Dedifferentiated amniotic fluid mesenchymal stem cell (primary cell): ENCODE measurements at regions not wholly inside any gene's neighbourhood (a gene's known extent, or its start where the extent isn't known, plus 50 kb on each side); places are given as distances from the start of the nearest gene placed in this dataset.

Experiments
- DNase-seq: peaks from one replicate; pipeline ENCODE4 v3.0.0-alpha.2; 2016; ENCODE audit errors: extremely low spot score

DNA sequence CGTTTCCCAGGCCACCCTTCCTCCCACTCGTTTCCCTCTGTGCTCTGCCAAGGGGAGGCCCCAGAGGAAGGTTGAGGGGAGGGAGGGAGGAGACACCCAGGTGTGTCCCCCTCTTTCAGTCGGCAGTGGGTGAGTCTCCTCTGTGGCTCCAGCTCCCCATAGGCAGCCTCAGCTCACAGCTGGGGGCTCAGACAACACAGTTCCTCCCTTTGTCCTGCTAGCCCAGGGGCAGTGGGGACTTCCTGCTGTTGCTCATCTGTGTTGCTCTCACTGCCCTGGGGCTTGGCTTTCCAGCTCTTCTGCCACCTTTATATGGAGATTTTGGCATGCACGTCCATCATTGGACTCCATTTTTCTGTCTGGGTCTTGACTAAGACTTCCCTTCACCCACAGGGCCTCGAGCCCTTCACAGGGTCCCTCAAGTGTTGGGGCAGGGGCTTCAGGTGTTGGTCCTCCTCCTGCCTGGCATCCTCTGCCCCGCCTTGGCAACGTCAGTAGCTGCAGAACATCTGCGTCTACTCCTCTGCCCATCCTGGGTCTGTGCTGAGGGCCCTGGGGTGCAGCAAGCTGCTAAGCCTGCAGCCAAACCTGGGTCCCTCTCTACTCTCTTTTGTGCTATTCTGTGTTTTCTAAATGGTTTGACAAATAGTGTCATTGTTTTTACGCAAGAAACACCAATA is 190.6 kb upstream of the PMEPA1 start:
- no peak for DNase-seq

GRCh38 chr20:57899554-57899953 is 189.7 kb upstream of the PMEPA1 start:
- no peak for DNase-seq

DNA sequence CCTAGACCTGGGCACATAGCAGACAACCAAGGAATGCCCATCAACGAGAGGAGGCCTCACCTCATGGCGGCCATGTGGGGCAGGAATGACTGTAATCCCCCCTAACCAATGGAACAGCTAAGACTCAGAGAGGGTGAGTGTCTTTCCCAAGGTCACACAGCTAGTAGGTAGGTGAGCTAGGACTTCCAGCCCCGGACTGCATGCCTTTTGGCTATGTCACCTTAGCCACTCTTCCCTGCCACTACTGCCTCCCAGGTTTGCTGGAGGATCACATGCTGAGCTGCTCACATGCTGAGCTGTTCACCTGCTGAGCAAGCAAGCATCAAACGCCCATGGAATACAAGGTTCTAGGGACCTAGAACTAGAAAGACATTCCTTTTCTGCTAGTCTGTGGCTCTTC is 188.5 kb upstream of the PMEPA1 start:
- DNase-seq, result no peak

DNA sequence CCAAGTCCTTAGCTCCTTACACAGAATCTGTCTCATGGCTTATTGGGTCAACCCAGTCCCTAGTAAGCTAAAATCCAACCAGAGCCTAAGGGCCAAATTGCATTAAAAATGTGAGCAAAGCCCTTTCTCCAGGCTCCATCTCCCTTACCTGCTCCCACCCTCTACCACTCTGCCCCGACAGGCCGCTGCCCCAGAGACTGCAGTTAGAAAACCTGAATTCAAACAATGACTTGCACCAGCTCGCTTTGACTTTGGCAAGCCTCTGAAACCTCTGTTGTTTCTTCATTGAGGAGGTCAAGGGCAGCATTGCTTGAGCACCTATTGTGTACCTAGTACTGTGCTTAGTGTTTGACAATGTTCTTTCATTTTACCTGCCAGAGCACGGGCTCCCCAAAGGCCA is 188.1 kb upstream of the PMEPA1 start:
- no peak for DNase-seq

- DNase-seq, result no peak
Measured at GRCh38 chr20:57897156-57897874, 187.5 kb upstream of the PMEPA1 start.

GRCh38 chr20:57896563-57896962 is 186.7 kb upstream of the PMEPA1 start:
- DNase-seq, result no peak

GRCh38 chr20:57896017-57896416 is 186.2 kb upstream of the PMEPA1 start:
- no peak for DNase-seq

GRCh38 chr20:57895161-57895855 is 185.5 kb upstream of the PMEPA1 start:
- no peak for DNase-seq

DNA sequence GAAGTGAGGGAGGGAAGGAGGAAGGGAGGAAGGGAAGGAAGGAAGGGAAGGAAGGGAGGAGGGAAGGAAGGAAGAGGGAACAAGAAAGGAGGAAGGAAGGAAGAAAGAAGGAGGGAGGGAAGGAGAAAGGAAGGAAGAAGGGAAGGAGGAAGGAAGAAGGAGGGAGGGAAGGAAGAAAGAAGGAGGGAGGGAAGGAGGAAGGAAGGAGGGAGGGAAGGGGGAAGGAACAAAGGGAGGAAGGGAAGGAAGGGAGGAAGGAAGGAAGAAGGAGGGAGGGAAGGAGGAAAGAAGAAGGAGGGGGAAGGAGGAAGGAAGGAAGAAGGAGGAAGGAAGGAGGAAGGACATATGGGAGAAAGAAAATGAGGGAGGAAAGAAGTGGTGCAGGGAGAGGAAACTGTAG is 184.7 kb upstream of the PMEPA1 start:
- DNase-seq, result no peak

DNA sequence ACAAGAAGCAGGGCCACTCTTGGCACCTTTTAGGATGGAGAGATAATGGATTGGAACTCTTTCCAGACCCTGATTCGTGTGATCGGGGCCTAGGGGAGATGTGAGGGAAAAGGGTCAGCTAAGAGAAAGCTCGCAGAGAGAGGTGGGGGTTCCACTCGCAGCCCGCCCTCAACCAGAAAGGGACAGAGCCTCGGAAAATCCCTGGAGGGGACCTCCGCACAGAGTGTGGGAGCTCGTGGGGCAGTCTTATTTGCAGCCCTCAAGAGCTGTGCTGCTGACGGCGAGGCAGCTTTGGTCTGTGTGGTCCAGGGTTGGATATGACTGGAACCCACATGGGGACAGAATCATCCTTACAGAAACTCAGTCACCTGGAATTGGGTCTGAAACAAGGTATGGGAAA is 184.3 kb upstream of the PMEPA1 start:
- DNase-seq, result no peak

GRCh38 chr20:57893366-57893999 is 183.7 kb upstream of the PMEPA1 start:
- DNase-seq, result no peak

- DNase-seq, result no peak
Measured at GRCh38 chr20:57892471-57892870, 182.7 kb upstream of the PMEPA1 start.

- no peak for DNase-seq
Measured at GRCh38 chr20:57891014-57891413, 181.2 kb upstream of the PMEPA1 start.

- no peak for DNase-seq
Measured at GRCh38 chr20:57890202-57890800, 180.5 kb upstream of the PMEPA1 start.

DNA sequence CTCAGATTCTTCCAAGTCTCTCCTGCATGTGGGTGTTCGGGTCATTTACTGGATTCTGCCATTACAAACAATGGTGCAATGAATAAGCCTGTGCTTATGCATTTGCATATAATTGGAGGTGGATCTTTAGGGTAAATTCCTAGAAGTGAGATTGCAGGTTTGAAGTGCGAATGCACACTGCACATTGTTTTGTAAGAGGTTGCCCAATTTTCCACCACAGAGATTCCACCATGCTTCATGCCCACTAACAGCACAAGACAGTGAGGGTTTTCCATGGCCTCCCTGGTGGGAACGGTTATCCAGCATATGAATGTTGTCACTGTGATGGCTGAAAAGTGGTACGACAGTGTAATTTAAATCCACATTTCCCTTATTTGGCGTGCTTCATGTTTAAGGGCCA is 178.8 kb upstream of the PMEPA1 start:
- DNase-seq, result no peak

GRCh38 chr20:57884956-57885355 is 175.1 kb upstream of the PMEPA1 start:
- DNase-seq, result no peak

DNA sequence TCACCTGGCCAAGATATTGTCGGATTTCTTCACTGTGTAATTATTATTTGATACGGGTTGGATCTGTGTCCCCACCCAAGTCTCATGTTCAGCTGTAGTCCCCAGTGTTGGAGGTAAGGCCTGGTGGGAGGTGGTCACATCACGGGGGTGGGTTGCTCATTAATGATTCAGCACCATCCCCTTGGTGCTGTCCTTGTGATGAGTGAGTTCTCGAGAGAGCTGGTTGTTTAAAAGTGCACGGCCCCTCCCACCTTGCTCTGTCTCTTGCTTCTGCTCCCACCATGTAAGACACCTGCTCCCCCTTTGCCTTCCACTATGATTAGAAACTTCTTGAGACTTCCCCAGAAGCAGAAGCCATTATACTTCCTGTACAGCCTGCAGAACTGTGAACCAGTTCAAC is 173.9 kb upstream of the PMEPA1 start:
- no peak for DNase-seq

DNA sequence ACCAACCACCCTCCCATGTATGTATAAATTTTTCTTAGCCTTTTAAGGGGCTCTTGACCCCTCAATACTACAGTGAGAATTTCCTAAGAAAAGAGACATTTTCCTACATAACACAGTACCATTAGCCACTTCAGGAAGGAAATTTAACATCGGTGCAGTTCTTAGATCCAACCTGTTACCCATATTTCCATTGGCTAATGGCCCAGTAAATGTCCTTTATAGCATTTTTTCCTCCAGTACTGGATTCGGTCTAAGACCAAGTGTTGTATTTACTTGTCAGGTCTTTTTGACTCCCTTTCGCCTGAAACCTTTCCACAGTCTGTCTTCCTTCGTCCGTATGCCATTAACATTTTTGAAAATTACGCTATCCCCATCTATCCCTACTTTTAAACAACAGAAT is 173.4 kb upstream of the PMEPA1 start:
- DNase-seq, result no peak

DNA sequence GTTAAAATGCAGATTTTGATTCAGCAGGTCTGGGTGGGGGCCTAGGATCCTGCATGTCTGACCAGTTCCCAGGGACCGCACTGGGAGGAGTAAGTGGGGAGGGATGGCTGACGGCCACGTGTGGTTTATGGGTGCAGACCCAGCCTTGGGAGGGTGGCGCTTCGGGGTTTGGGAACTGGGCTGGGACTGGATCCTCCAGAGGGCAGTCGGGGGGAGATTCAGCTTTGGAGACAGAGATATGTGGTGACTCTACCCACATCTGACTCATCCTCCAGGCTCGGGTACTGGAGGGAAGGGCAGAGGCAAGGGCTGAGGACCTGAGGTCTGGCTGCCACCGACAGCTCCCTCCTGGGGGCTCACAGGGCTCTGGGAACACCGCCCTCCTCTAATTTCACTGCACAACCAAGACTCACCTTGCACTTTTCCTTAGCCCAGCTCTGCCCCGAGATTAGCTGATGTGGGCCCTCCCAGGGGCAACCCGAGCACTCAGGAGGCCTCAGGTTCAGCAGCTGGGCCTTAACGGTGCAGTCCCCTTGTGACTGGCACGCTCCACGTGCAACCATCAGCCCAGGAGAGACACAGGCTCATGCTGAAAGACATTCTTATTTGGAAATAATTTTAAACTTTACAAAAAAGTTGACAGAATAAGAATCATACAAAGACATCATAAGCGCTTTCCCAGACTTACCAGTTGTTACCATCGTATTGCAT is 172.8 kb upstream of the PMEPA1 start:
- DNase-seq, result no peak

- no peak for DNase-seq
Measured at GRCh38 chr20:57881466-57882385, 171.9 kb upstream of the PMEPA1 start.

DNA sequence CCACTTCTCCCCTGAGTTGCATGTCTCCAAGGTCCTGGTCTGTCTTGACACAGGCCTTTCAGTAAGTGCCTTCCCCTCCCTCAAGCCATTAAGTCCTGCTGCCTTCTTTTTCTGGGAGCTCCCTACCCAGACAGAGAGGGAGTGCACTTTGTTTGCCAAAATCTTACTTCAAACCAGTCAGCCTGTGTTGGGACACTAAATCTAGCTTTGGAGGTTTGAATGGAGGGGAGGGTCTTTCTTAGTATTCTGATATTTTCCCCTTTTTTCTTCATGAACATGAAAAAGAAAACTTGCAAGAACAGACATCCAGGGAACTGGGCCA is 170.7 kb upstream of the PMEPA1 start:
- no peak for DNase-seq
